ENCODE measurements at regions not wholly inside any gene's neighbourhood (a gene's known extent, or its start where the extent isn't known, plus 50 kb on each side); places are given as distances from the start of the nearest gene placed in this dataset.

DNA sequence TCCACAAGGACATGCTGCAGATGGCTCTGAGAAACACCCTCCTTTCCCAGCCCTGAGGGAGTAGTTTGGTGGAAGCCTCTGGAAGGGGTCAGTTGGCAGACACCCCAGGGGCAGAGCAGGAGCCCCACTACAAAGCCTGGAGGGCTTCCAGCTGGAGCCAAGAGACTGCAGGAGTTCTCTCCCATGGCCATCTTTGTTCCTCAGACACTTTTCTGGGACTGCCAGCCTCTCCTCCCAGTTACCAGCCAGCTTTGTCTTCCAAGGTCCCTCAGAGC lies 91.0 kb upstream of the PJA1 start:
- no peak for DNase-seq (ENCODE audit: low read depth)
- no peak overlapping the region for H3K4me3 ChIP-seq (ENCODE audit: low read depth, low read length)
- TF ChIP-seq, protein P1, sequence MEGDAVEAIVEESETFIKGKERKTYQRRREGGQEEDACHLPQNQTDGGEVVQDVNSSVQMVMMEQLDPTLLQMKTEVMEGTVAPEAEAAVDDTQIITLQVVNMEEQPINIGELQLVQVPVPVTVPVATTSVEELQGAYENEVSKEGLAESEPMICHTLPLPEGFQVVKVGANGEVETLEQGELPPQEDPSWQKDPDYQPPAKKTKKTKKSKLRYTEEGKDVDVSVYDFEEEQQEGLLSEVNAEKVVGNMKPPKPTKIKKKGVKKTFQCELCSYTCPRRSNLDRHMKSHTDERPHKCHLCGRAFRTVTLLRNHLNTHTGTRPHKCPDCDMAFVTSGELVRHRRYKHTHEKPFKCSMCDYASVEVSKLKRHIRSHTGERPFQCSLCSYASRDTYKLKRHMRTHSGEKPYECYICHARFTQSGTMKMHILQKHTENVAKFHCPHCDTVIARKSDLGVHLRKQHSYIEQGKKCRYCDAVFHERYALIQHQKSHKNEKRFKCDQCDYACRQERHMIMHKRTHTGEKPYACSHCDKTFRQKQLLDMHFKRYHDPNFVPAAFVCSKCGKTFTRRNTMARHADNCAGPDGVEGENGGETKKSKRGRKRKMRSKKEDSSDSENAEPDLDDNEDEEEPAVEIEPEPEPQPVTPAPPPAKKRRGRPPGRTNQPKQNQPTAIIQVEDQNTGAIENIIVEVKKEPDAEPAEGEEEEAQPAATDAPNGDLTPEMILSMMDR (conservative IDR thresholded peaks at IDR 0.05; ENCODE audit: low read depth, low read length) = no peak

DNA sequence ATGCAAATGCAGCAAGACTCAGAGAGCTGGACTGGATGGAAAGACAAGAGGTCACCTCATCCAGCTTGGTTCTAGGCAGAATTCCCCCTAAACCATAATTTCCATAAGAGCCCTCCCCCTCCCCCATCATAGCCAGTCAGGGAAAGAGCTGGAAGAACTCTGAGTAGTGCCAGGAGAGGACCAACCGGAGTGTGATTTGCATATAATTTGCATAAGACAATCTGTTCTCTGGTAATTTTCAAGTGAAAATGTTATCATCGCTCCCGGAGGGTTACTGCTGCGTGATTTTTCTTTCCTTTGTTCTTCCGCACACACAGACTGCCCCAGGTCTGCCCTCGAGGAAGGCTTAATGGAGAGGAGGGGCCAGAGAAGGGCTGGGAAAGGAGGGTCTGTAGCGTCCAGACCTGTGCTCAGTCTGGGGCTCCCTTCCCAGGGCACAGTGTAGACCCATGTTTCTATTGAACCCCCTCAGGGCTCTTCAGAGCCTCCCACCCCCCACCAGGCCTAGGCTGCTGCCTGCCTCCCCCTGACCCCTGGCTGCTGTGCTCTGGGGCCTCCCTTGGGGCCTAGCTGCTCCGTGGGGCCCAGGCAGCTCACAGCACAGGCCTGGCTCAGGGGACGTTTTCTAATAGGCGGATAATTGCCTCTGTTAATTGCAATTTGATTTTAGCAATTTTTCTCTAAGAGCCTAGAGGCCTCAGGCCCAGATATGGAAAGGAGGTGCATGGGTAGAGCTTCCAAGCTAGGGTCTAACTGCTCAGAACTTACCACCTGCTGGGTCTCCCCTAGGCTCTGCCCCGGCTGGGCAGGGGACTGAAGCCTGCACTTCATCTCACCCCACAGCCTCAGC lies 90.4 kb upstream of the PJA1 start:
- TF ChIP-seq, protein P1 (conservative IDR thresholded peaks at IDR 0.05; ENCODE audit: low read depth, low read length) = no peak
- no peak overlapping the region for H3K4me3 ChIP-seq (ENCODE audit: low read depth, low read length)
- no peak for DNase-seq (ENCODE audit: low read depth)

DNA sequence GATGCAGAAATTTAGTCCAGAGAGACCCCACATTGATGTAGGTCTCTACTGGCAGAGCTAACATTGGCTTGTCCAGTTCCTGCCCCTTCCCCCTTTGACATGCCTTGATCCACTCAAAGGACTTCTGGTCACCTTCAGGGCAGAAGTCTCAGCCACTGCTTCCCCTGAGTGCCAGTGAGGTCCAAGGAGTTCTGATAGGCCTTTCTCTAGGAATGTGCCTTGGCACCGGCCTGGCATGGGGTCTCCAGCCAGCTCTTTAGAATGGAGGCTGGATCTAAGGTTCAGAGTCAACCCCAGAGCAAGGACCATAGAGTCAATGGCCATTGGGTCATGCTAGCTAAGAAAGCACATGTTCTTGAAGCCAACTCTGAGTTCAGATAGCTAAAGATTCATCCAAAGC lies 88.6 kb upstream of the PJA1 start:
- no peak overlapping the region for H3K4me3 ChIP-seq (ENCODE audit: low read depth, low read length)
- TF ChIP-seq, protein P1 (conservative IDR thresholded peaks at IDR 0.05; ENCODE audit: low read depth, low read length) = no peak
- DNase-seq (ENCODE audit: low read depth) = no peak

DNA sequence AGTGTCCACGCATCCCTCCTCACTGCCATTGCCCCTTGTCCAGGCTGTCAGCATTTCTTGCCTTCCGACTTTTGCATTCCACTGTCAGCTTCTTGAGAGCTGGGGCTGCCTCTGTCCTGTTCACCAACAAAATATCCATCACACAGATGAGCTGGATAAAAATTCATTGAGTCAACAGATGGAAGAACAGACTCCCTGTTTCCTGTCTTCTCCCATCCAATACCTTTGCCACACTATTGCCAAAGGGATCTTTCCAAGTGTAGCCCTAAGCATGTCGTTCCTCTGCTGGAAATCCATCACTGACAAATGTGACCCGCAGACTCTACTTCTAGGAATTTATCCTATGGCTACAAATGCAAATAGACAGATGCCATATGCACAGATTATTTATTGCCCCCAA lies 78.0 kb upstream of the PJA1 start:
- H3K4me3 ChIP-seq (ENCODE audit: low read depth, low read length) = no peak overlapping the region
- no peak for DNase-seq (ENCODE audit: low read depth)
- TF ChIP-seq, protein P1 (conservative IDR thresholded peaks at IDR 0.05; ENCODE audit: low read depth, low read length) = no peak

DNA sequence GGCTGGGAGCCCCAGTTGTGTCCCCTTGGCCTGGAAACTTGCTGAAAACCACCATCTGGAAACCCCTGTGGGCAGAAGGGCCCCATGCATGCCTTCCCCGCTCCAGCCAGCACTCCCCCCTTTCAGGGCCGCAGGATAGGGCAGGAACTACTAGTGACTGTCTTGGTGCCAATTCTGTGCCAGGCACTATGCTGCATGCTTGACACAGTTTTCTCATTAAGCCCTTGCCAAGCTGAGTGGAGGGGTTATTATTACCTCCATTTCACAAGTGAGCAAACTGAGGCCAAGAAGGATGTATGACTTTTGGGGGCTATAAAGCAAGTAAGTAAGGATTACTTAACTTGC lies 73.6 kb upstream of the PJA1 start:
- DNase-seq (ENCODE audit: low read depth) = no peak

DNA sequence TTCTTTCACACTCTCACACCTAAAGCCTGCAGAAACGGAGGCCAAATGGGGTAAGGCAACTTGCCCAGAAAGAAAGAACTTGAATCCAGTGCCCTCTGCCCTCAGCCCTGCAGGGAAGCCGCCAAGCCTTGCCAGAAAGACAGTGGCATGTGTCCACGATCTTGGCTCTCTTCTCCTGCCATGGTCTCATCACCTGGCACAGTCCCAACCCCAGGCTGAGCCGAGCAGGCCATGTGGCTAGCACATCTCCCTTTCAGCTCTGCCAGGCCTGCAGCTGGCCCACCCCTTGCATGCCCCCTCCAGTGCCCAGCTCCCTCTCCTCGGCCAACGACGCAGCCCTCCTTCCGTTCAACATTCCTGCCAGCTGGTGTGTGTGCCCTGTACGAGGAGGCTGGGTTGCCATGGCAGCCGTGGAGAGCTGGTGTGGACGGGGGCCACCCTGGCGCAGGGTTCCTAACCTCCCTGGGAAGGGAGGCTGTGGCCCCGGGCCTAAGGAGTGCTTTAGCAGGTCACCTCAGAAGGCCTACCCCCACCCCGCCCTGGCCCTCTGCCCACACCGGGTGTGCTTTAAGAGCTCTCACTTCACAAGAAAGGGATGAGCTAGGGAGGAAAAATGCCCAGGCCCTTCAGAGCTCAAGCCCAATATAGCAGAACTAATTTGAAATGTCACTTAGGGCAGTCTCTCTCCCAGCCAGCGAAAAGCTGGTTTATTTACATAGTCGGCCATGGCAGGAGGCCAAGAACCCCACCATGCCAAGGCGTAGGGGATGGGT lies 73.0 kb upstream of the PJA1 start:
- TF ChIP-seq, protein P1 (conservative IDR thresholded peaks at IDR 0.05; ENCODE audit: low read depth, low read length) = no peak
- H3K4me3 ChIP-seq (ENCODE audit: low read depth, low read length) = no peak overlapping the region
- no peak for DNase-seq (ENCODE audit: low read depth)

More for the DNA sequence above, 73.6 kb upstream of the PJA1 start:
- TF ChIP-seq, protein P1 (conservative IDR thresholded peaks at IDR 0.05; ENCODE audit: low read depth, low read length) = no peak
- H3K4me3 ChIP-seq (ENCODE audit: low read depth, low read length) = no peak overlapping the region
